Posterior vena cava (tissue), 2 donors: ENCODE measurements at regions not wholly inside any gene's neighbourhood (a gene's known extent, or its start where the extent isn't known, plus 50 kb on each side); places are given as distances from the start of the nearest gene placed in this dataset.
"Not testable (repeated sequence)": the region's sequence is repeated elsewhere in the genome, so short reads cannot be mapped to it uniquely, and the experiment has no call there.

ENCODE experiments used
- DNase-seq: peaks from one replicate; pipeline ENCODE4 v3.0.0-alpha.2; 2020; ENCODE audit warnings: low spot score
- intact Hi-C, 2 donors: fragments of 100-400 bp; cut with DNase I; formaldehyde crosslinking; loops; one replicate each; pipeline versions ENCODE4 v1.14.1 to v1.14.2; 2022 to 2023
- donor health status: DM: yes; HTN: yes; CAD: no.
- donor health status: DM: yes; HTN: yes; CAD: no.

GRCh38 chr13:48801255-48801654 is 147.5 kb downstream of the CYSLTR2 start:
- intact Hi-C loops = no loop called here
- no peak for DNase-seq

- no peak for DNase-seq
- intact Hi-C loops = no loop called here
Observed at GRCh38 chr13:48804821-48805601, 151.3 kb downstream of the CYSLTR2 start.

- no peak for DNase-seq
- intact Hi-C loops = no loop called here
Observed at GRCh38 chr13:48806522-48806921, 152.8 kb downstream of the CYSLTR2 start.

- intact Hi-C loops = no loop called here
- no peak for DNase-seq
Observed at GRCh38 chr13:48808683-48809082, 155.0 kb downstream of the CYSLTR2 start.

- DNase-seq = no peak
- intact Hi-C loops = no loop called here
Observed at GRCh38 chr13:48810013-48810412, 156.3 kb downstream of the CYSLTR2 start.

GRCh38 chr13:48813518-48813917 is 159.8 kb downstream of the CYSLTR2 start:
- DNase-seq = no peak
- intact Hi-C loops = no loop called here

- DNase-seq = no peak
- intact Hi-C loops = no loop called here
Observed at GRCh38 chr13:48816700-48817099, 159.0 kb upstream of the FNDC3A start.

- no peak for DNase-seq
- intact Hi-C loops = no loop called here
Observed at GRCh38 chr13:48817166-48817802, 158.4 kb upstream of the FNDC3A start.

- intact Hi-C loops = no loop called here
- no peak for DNase-seq
Observed at GRCh38 chr13:48818495-48819356, 157.0 kb upstream of the FNDC3A start.

GRCh38 chr13:48819376-48819775 is 156.3 kb upstream of the FNDC3A start:
- intact Hi-C loops = no loop called here
- no peak for DNase-seq

GRCh38 chr13:48819899-48820298 is 155.8 kb upstream of the FNDC3A start:
- DNase-seq = no peak
- intact Hi-C loops = no loop called here

GRCh38 chr13:48823526-48823925 is 152.2 kb upstream of the FNDC3A start:
- DNase-seq, intact Hi-C loops: not testable (repeated sequence)

GRCh38 chr13:48826039-48826438 is 149.7 kb upstream of the FNDC3A start:
- DNase-seq = no peak
- intact Hi-C loops = no loop called here

GRCh38 chr13:48826922-48827454 is 148.7 kb upstream of the FNDC3A start:
- intact Hi-C loops, DNase-seq: not testable (repeated sequence)

GRCh38 chr13:48827709-48828108 is 148.0 kb upstream of the FNDC3A start:
- no peak for DNase-seq
- intact Hi-C loops = no loop called here

GRCh38 chr13:48828962-48829411 is 146.7 kb upstream of the FNDC3A start:
- DNase-seq = no peak
- intact Hi-C loops = no loop called here

- intact Hi-C loops = no loop called here
- DNase-seq = no peak
Observed at GRCh38 chr13:48829536-48829935, 146.2 kb upstream of the FNDC3A start.

- intact Hi-C loops = no loop called here
- no peak for DNase-seq
Observed at GRCh38 chr13:48831248-48831647, 144.5 kb upstream of the FNDC3A start.

GRCh38 chr13:48833412-48833811 is 142.3 kb upstream of the FNDC3A start:
- intact Hi-C loops = no loop called here
- no peak for DNase-seq

- DNase-seq, intact Hi-C loops: not testable (repeated sequence)
Observed at GRCh38 chr13:48835326-48835725, 140.4 kb upstream of the FNDC3A start.
